OCI-LY7 (cell line): ENCODE measurements at regions not wholly inside any gene's neighbourhood (a gene's known extent, or its start where the extent isn't known, plus 50 kb on each side); places are given as distances from the start of the nearest gene placed in this dataset.

Source experiments
- BruUV-seq: library from RNA; stranded (reverse); fragments of 400-500 nt; replicated peaks from 2 replicates; lab custom pipeline; 2021; lab: Mats Ljungman, UMichigan
- CTCF ChIA-PET: fragments of 300-600 bp; sonication (Branson Sonifier 250); formaldehyde crosslinking; loops from one replicate; lab custom pipeline; 2022; ENCODE audit warnings: antibody characterized with exemption; ENCODE audit not compliant: unreplicated experiment; lab: Charles Lee
- POLR2A ChIA-PET: fragments of 300-600 bp; sonication (Branson Sonifier 250); formaldehyde crosslinking; loops from one replicate; lab custom pipeline; 2022; ENCODE audit warnings: antibody characterized with exemption; lab: Charles Lee
- DNase-seq: peaks from one replicate; pipeline ENCODE4 v3.0.0-alpha.2; 2015; ENCODE audit warnings: low spot score
- H2AFZ ChIP-seq: fragments of 200-600 bp; sonication (generic), shearing (Covaris generic); 2 replicates; pipeline ENCODE4 v1.6.1; 2014; ENCODE audit warnings: mild to moderate bottlenecking, antibody characterized with exemption, low read length, moderate library complexity
- H3K27ac ChIP-seq: fragments of 200-600 bp; sonication (generic); 2 replicates; pipeline ENCODE4 v1.5.1; 2014; ENCODE audit warnings: mixed run types, low read depth, mild to moderate bottlenecking, moderate library complexity, low read length, inconsistent platforms; ENCODE audit not compliant: poor library complexity, severe bottlenecking
- H3K36me3 ChIP-seq: fragments of 200-600 bp; sonication (generic); 2 replicates; pipeline ENCODE4 v1.6.1; 2014; ENCODE audit warnings: mild to moderate bottlenecking, antibody characterized with exemption, low read length, moderate library complexity, mixed read lengths; ENCODE audit not compliant: insufficient read depth
- H3K4me1 ChIP-seq: fragments of 200-600 bp; sonication (generic); 2 replicates; pipeline ENCODE4 v1.5.1; 2014; ENCODE audit warnings: mild to moderate bottlenecking, low read length; ENCODE audit not compliant: insufficient read depth, poor library complexity, severe bottlenecking
- H3K4me2 ChIP-seq: fragments of 200-600 bp; sonication (generic); 2 replicates; pipeline ENCODE4 v1.6.1; 2014; ENCODE audit warnings: mild to moderate bottlenecking, low read length
- H3K4me3 ChIP-seq: fragments of 200-600 bp; sonication (generic); 2 replicates; pipeline ENCODE4 v1.5.1; 2014; ENCODE audit warnings: mild to moderate bottlenecking, low read depth, low read length; ENCODE audit not compliant: poor library complexity, severe bottlenecking
- H3K79me2 ChIP-seq: fragments of 200-600 bp; sonication (generic); 2 replicates; pipeline ENCODE4 v1.6.1; 2016; ENCODE audit warnings: low read depth, mild to moderate bottlenecking, low read length, moderate library complexity, mixed read lengths; ENCODE audit not compliant: insufficient read depth
- H3K9me2 ChIP-seq: fragments of 200-600 bp; sonication (generic); 2 replicates; pipeline ENCODE4 v1.6.1; 2016; ENCODE audit warnings: mild to moderate bottlenecking, low read length, mixed read lengths; ENCODE audit not compliant: insufficient read depth
- H3K9me3 ChIP-seq: fragments of 200-600 bp; sonication (generic); 2 replicates; pipeline ENCODE4 v1.6.1; 2014; ENCODE audit warnings: mild to moderate bottlenecking, mixed run types, low read length, mixed read lengths
- H4K20me1 ChIP-seq: fragments of 200-600 bp; sonication (generic); 2 replicates; pipeline ENCODE4 v1.6.1; 2014; ENCODE audit warnings: mild to moderate bottlenecking, antibody characterized with exemption, low read length, moderate library complexity, mixed read lengths; ENCODE audit not compliant: insufficient read depth
- EZH2phosphoT487 ChIP-seq: fragments of 200-600 bp; sonication (generic); IDR thresholded peaks from 2 replicates; pipeline ENCODE4 v1.6.1; 2018; ENCODE audit warnings: low read depth, borderline replicate concordance, mild to moderate bottlenecking, mixed run types, antibody characterized with exemption, low read length, moderate library complexity, mixed read lengths
- intact Hi-C: fragments of 100-400 bp; cut with micrococcal nuclease; formaldehyde crosslinking; loops from one replicate; pipeline ENCODE4 v1.10.0; 2022; ENCODE audit not compliant: unreplicated experiment
- TF ChIP-seq, protein P1 (sequence below): fragments of 200-600 bp; sonication (generic); conservative IDR thresholded peaks from 2 replicates; pipeline ENCODE4 v1.5.1; 2014; ENCODE audit warnings: mild to moderate bottlenecking, antibody characterized with exemption, low read length, moderate library complexity, mixed read lengths

DNA sequence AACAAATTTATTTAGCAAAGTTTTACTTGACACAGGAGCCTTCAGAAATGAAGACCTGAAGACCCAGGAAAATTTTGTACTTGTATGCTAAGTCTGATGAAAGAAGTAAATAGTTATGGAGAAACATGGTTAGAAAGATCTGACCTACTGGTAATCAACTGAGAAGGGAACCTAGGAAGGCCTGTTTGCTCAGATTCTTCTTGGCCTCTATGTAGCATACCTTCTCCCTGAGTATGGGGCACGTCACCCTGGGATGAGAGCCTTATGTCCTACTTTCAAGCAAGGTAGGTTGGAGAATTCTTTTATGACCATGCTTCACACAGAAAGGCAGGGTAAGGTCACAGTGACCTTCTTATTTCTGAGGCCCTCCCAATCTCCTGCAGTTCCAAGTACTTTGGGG lies 178.6 kb upstream of the CREB1 start:
- POLR2A ChIA-PET: no interaction called here
- H2AFZ ChIP-seq: no peak overlapping the region
- H4K20me1 ChIP-seq: no peaks in the 10 kb centered on the region
- DNase-seq: no peak
- intact Hi-C loops: no loop called here
- H3K4me2 ChIP-seq: no peak overlapping the region
- H3K9me3 ChIP-seq: no peaks in the 10 kb centered on the region
- no peaks in the 10 kb centered on the region for H3K79me2 ChIP-seq
- TF ChIP-seq, protein P1, sequence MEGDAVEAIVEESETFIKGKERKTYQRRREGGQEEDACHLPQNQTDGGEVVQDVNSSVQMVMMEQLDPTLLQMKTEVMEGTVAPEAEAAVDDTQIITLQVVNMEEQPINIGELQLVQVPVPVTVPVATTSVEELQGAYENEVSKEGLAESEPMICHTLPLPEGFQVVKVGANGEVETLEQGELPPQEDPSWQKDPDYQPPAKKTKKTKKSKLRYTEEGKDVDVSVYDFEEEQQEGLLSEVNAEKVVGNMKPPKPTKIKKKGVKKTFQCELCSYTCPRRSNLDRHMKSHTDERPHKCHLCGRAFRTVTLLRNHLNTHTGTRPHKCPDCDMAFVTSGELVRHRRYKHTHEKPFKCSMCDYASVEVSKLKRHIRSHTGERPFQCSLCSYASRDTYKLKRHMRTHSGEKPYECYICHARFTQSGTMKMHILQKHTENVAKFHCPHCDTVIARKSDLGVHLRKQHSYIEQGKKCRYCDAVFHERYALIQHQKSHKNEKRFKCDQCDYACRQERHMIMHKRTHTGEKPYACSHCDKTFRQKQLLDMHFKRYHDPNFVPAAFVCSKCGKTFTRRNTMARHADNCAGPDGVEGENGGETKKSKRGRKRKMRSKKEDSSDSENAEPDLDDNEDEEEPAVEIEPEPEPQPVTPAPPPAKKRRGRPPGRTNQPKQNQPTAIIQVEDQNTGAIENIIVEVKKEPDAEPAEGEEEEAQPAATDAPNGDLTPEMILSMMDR: no peak
- no peak for TF ChIP-seq EZH2phosphoT487
- BruUV-seq: no TSS peak
- H3K27ac ChIP-seq: no peak overlapping the region
- CTCF ChIA-PET: no interaction called here
- no peaks in the 10 kb centered on the region for H3K9me2 ChIP-seq
- H3K4me1 ChIP-seq: no peaks in the 10 kb centered on the region
- no peak overlapping the region for H3K4me3 ChIP-seq
- H3K36me3 ChIP-seq: no peaks in the 10 kb centered on the region

DNA sequence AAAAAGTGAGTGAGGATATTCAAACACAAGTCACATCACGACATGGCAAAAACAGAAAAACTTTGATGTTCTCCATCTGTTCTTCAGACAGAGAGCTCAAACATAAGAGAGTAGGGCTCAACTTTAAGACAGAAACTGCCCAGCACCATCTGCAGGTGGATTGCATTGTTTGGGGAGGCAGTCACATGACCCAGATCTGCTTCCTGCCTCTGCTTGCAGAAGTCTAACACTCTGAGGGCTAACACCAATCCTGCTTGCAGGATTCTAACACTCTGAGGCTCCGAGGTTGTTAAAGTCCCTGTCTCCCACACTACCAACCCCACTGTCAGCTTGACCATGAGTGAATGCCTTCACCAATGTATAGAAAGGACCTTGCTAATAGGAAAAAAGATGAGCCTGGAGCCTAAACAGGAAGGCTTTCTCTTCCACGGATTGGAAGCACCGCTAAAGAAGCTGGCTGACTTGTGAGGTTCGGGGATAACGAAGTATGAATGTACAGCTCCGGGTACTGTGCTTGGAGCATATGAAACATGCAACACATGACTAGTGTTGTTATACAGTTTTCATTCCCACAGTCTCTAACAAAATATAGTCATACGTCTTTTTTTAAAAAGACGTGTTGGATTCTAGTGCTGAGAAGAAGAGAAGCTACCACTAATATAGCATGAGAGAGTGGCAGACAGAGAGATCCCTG lies 176.6 kb upstream of the CREB1 start:
- intact Hi-C loops: no loop called here
- no TSS peak for BruUV-seq
- ChIA-PET CTCF (no interaction called here), POLR2A (interaction anchor here (0.6 to 0.7 kb wide), 3 partner anchors 31 to 255 kb away, joined by 3 read pairs; no protein-coding TSS in a partner anchor)
- Histone ChIP-seq H3K4me1 (no peaks in the 10 kb centered on the region), H3K9me3 (no peaks in the 10 kb centered on the region), H2AFZ (peak overlapping the region; percentile 8; the same call in 1 of the 2 replicates), H4K20me1 (no peaks in the 10 kb centered on the region), H3K79me2 (no peaks in the 10 kb centered on the region), H3K36me3 (no peaks in the 10 kb centered on the region), H3K4me3 (no peak overlapping the region), H3K9me2 (no peaks in the 10 kb centered on the region), H3K4me2 (no peak overlapping the region), H3K27ac (no peak overlapping the region)
- peak; percentile 15 for DNase-seq
- TF ChIP-seq EZH2phosphoT487: no peak
- TF ChIP-seq, protein P1: no peak

DNA sequence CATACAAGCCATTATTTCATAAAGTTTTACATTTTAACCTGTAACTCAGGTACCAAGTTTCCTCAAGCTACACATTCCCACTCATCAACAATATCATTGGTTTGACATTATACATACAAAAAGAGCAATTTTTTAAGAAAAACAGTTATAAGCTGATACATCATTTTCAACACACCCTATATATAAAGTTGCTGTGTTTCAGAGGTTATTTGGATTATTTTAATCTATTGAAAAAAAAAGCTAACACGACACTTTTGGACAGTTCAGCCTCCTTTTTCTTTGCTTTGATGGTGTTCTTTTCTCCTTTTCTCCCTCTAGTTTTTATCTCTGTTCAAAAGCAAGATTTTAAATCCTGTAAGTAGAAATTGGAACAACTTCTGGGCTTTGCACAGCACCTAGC lies 175.9 kb upstream of the CREB1 start:
- no peak overlapping the region for H3K27ac ChIP-seq
- CTCF ChIA-PET: no interaction called here
- TF ChIP-seq, protein P1: no peak
- no peak for TF ChIP-seq EZH2phosphoT487
- H3K9me3 ChIP-seq: no peaks in the 10 kb centered on the region
- H3K4me3 ChIP-seq: no peak overlapping the region
- DNase-seq: no peak
- no peaks in the 10 kb centered on the region for H3K79me2 ChIP-seq
- POLR2A ChIA-PET: interaction anchor here (0.7 kb wide), 1 partner anchor 40 kb away, joined by 3 read pairs; no protein-coding TSS in a partner anchor
- no peaks in the 10 kb centered on the region for H4K20me1 ChIP-seq
- H3K9me2 ChIP-seq: no peaks in the 10 kb centered on the region
- H3K4me1 ChIP-seq: no peaks in the 10 kb centered on the region
- intact Hi-C loops: no loop called here
- no peak overlapping the region for H3K4me2 ChIP-seq
- no peak overlapping the region for H2AFZ ChIP-seq
- no TSS peak for BruUV-seq
- no peaks in the 10 kb centered on the region for H3K36me3 ChIP-seq
